Activated naive CD8-positive, alpha-beta T cell treated with anti-CD3 and anti-CD28 coated beads for 36 hours (primary cell): ENCODE measurements at regions not wholly inside any gene's neighbourhood (a gene's known extent, or its start where the extent isn't known, plus 50 kb on each side); places are given as distances from the start of the nearest gene placed in this dataset.

Source experiments
- DNase-seq: peaks from one replicate; pipeline ENCODE4 v3.0.0; 2021
- H3K27ac Mint-ChIP-seq: one replicate; pipeline ENCODE4 v1.8.0; 2022; ENCODE audit warnings: mild to moderate bottlenecking, moderate library complexity, mixed read lengths
- H3K27me3 Mint-ChIP-seq: one replicate; pipeline ENCODE4 v1.8.0; 2022; ENCODE audit warnings: mild to moderate bottlenecking, mixed read lengths
- H3K36me3 Mint-ChIP-seq: one replicate; pipeline ENCODE4 v1.8.0; 2021; ENCODE audit warnings: mild to moderate bottlenecking, mixed read lengths
- H3K4me1 Mint-ChIP-seq: one replicate; pipeline ENCODE4 v1.8.0; 2021; ENCODE audit warnings: mixed read lengths
- H3K4me3 Mint-ChIP-seq: one replicate; pipeline ENCODE4 v1.8.0; 2022; ENCODE audit warnings: mild to moderate bottlenecking, moderate library complexity, mixed read lengths
- H3K9me3 Mint-ChIP-seq: one replicate; pipeline ENCODE4 v1.8.0; 2022; ENCODE audit warnings: mixed read lengths

DNA sequence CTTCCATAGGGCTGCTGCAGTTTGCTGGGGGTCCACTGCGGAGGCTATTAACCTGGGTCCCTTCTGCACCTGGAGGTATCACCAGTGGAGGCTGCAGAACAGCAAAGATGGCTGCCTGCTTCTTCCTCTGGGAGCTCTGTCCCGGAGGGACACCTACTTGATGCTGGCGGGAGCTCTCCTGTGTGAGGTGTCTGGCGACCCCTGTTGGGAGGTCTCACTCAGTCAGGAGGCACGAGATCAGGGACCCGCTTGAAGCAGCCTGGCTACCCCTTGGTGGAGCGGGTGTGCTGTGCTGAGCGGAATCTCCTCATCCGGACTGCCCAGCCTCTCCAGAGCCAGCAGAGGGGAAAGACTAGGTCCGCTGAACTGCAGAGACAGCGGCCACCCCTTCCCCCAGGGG lies 56.0 kb upstream of the CTXND1 start:
- Mint-ChIP-seq H3K36me3 (no peaks in the 10 kb centered on the region), H3K27me3 (peaks cover 32% of the 10 kb centered on the region), H3K27ac (no peak overlapping the region), H3K4me3 (no peak overlapping the region), H3K4me1 (no peaks in the 10 kb centered on the region), H3K9me3 (peaks cover 3% of the 10 kb centered on the region)
- no peak for DNase-seq

DNA sequence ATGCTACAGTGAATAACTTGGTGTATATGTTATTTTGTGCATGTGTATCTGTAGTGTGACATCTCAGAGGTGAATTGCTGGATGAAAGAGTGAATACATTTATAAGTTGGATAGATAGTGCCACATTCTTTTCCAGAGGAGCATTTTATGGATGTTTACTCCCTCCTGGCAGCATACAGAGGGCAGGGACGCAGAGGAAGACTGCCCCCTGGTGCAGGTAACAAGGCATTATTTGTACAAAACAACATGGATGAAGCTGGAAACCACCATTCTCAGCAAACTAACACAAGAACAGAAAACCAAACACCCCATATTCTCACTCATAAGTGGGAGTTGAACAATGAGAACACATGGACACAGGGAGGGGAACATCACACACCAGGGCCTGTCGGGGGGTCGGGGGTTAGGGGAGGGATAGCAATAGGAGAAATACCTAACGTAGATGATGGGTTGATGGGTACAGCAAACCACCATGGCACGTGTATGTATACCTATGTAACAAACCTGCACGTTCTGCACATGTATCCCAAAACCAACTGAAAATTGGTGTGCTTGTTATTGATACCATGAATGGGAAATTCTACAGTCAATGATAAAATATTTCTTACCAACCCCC lies 57.9 kb upstream of the CTXND1 start:
- Mint-ChIP-seq H3K9me3 (no peaks in the 10 kb centered on the region), H3K4me1 (no peaks in the 10 kb centered on the region), H3K27ac (no peak overlapping the region), H3K4me3 (no peak overlapping the region), H3K36me3 (no peaks in the 10 kb centered on the region), H3K27me3 (peaks cover 32% of the 10 kb centered on the region)
- DNase-seq: no peak

DNA sequence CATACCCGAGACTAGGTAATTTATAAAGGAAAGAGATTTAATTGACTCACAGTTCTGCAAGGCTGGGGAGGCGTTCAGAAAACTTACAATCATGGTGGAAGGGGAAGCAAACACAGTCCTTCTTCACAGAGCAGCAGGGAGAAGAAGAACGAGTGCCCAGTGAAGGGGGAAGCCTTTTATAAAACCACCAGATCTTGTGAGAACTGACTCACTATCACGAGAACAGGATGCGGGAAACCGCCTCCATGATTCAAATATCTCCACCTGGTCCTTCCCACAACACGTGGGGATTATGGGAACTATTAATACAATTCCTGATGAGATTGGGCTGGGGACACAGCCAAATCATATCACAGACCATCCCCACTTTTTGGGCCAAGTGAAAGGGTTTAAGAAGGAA lies 58.8 kb upstream of the CTXND1 start:
- Mint-ChIP-seq H3K4me3 (no peak overlapping the region), H3K36me3 (no peaks in the 10 kb centered on the region), H3K9me3 (no peaks in the 10 kb centered on the region), H3K4me1 (no peaks in the 10 kb centered on the region), H3K27ac (no peak overlapping the region), H3K27me3 (peaks cover 41% of the 10 kb centered on the region)
- no peak for DNase-seq

DNA sequence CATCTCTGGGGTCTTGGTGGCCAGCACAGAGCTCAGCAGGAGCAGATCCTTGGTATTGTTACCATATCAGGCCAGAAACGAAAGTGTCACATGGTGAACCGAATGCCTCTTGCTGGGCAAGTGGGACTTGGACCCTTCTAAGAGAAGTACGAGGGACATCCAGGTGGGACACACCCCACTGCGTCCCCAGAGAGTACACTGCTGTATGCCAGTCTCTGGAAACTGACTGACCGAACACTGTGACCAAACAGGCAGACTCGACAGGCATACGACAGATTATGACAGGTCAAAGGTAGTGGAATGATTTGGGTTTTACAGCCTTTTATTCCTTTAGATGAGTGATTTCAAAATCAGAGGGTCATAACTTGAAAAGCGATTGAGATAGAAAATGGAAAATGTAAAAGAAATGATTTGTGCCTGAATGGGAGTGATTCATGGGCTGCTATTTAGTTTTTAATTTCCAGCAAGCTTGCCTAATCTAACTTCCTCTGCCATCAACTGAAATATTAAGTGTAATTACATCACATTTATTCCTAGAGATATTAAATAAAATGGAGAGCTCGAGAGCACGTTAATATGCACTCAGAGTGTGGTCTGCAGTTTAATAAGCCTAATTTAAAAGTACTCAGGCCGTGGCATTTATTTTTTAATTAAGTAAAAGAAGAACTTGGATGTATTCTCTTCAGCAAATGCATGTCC lies 63.4 kb upstream of the CTXND1 start:
- Mint-ChIP-seq H3K27ac (no peak overlapping the region), H3K9me3 (no peaks in the 10 kb centered on the region), H3K27me3 (peaks cover 34% of the 10 kb centered on the region), H3K4me1 (no peaks in the 10 kb centered on the region), H3K36me3 (no peaks in the 10 kb centered on the region), H3K4me3 (no peak overlapping the region)
- no peak for DNase-seq

DNA sequence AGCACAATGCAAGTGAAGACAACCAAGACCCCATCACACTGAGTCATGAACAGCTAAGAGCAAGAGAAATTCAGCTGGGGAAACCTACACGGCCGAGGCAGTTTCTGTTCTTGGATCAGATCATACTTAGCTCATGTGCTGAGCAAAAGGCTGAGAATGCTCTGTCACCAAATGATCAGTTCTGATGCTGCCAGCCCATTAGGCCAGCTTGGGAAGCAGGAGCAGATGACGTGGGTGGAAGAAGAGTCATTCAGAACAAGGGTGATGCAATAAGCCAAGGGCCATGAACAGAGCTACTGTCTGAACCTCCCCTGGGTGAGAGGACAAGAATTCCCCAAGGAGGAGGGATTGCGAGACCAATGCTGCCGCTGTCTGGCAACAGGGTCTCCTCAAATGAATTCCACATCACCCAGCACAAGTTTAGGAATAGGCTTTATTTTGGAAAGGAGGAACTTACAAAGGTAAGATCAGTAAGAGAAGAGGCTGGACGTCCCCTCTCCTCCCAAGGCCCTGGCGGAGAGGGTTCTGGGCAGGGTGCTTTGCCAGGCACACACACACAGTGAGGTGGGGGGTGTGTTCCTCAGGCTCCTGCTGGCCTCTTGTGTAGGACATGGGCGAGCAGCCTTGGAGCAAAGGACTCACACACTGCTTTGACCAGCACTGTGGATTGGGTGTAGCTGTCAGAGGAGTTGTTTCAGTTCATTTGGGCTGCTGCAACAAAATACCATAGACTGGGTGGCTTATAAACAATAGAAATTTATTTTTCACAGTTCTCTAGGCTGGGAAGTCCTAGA lies 65.6 kb upstream of the CTXND1 start:
- Mint-ChIP-seq H3K27ac (no peak overlapping the region), H3K27me3 (peaks cover 42% of the 10 kb centered on the region), H3K36me3 (no peaks in the 10 kb centered on the region), H3K4me1 (no peaks in the 10 kb centered on the region), H3K9me3 (no peaks in the 10 kb centered on the region), H3K4me3 (no peak overlapping the region)
- no peak for DNase-seq

DNA sequence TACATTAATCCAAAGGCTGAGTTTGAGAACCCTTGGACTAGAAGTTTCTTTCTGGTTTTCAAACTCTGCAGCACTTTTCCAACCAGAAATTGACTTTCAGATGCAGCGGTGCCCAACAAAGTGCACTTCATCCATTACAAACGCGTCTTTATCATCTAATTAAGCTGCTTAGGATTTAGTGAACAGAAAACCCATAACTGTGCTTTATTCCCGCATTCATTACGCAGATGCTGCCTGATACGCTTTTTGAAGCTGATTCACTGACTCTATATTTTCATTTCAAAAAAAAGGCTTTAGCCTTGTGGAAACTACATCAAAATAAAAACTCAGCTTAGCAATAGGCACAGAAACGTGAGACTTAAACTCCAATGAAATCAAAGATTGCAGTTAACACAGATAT lies 69.8 kb upstream of the CTXND1 start:
- no peak for DNase-seq
- Mint-ChIP-seq H3K36me3 (no peaks in the 10 kb centered on the region), H3K9me3 (peaks cover 1% of the 10 kb centered on the region), H3K4me3 (no peak overlapping the region), H3K4me1 (no peaks in the 10 kb centered on the region), H3K27ac (no peak overlapping the region), H3K27me3 (peaks cover 20% of the 10 kb centered on the region)

DNA sequence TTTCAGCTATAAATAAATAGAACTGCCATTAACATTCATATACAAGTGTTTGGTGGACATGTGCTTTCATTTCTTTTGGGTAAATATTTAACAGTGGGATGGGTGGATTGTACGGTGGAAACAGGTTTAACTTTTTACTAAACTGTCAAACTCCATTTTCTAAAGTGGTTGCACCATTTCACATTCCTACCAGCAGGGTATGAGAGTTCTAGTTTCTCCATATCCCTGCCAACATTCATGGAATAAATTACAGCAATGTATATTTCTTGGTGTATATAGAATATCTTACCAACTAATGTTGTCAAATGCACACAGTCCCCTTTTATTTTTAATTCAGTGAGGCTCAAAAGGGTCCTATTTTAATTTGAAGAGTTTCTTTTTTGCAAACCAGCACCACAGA lies 71.3 kb upstream of the CTXND1 start:
- Mint-ChIP-seq H3K27me3 (peaks cover 23% of the 10 kb centered on the region), H3K27ac (no peak overlapping the region), H3K4me3 (no peak overlapping the region), H3K4me1 (no peaks in the 10 kb centered on the region), H3K36me3 (no peaks in the 10 kb centered on the region), H3K9me3 (peaks cover 3% of the 10 kb centered on the region)
- DNase-seq: no peak

DNA sequence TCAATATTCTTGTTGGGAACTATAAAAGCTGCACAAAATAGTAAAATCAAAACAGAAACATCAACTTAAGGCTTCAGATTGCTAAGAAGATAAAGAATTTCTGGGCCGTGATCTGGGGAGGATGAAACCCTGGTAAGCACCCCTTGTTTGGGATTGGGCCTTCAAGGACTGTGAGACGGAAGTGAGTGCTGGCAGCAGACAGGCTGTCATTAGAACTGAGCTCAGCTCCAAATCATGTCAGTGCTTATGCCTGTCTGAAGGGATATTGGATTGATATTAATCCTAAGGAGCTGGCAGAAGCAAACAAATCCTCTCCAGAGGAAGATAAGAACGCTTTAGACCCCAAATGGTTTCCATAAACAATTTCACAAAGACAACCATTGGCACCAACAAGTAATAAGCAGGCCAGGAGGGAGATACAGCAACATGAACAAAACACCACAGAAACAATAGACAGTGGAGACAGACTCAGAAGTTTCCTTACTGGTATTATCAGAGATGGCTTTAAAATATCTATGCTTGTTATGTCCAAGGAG lies 72.6 kb upstream of the CTXND1 start:
- Mint-ChIP-seq H3K4me3 (no peak overlapping the region), H3K4me1 (no peaks in the 10 kb centered on the region), H3K9me3 (peaks cover 3% of the 10 kb centered on the region), H3K27ac (no peak overlapping the region), H3K36me3 (no peaks in the 10 kb centered on the region), H3K27me3 (peaks cover 28% of the 10 kb centered on the region)
- no peak for DNase-seq

DNA sequence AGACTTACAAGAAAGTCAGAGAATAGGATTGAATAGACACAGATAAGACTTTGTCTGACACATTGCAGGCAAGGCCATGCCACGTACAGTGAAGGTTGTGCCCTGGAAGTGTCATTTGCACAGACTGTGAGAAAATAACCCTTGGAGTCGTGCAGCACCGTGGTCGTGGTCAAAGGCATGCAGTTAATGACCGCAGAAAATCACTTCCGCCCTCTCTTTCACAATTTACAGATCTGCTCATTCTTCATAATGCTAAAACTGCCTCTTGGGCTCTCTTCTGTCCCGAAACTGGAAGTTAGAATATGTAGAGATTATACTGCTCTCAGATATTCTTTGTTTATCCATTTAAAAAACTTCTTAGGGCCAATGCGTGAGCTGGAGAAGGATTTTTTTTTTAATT lies 73.2 kb upstream of the CTXND1 start:
- Mint-ChIP-seq H3K27me3 (peaks cover 24% of the 10 kb centered on the region), H3K4me3 (no peak overlapping the region), H3K4me1 (no peaks in the 10 kb centered on the region), H3K9me3 (peaks cover 3% of the 10 kb centered on the region), H3K27ac (no peak overlapping the region), H3K36me3 (no peaks in the 10 kb centered on the region)
- no peak for DNase-seq

DNA sequence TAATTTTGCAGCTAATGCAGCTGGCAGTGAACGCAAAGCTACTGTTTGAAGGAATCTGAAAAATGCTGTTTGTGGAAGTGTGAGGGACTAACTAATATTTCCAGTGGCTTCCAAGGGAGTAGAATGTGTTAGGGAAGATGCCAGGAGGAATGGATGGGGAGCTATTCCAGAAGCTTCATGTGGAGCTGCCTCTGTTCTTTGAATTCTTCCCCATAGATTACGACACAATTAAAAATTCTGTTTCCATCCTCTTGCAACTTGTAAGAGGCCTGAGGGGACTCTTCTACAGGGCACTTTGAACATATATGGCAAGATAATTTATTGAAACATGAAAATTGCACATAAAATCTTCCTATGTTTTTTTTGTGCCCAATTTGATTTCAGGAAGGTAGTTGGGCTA lies 74.3 kb upstream of the CTXND1 start:
- Mint-ChIP-seq H3K27me3 (peaks cover 19% of the 10 kb centered on the region), H3K9me3 (peaks cover 3% of the 10 kb centered on the region), H3K4me3 (no peak overlapping the region), H3K4me1 (no peaks in the 10 kb centered on the region), H3K36me3 (no peaks in the 10 kb centered on the region), H3K27ac (no peak overlapping the region)
- DNase-seq: no peak

DNA sequence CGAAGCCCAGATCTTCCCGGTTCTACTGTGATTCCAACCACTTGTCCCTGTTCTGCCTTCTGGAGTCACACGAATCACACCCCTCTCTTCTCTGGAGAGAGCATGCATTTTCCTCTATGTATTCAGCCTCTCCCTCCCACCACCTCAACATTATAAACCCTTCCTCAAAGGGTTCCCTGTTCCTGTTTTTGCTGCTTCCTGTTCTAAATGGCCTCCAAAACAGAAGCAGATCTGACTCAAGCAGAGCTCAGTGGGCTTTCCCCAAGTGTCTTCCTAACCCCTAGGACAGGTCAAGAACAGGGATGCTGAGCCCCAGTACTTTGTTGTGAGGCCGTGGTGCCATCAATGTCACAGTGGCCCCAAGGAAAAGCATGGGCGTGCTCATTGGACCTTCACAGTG lies 75.7 kb upstream of the ARNT2 start:
- Mint-ChIP-seq H3K4me1 (no peaks in the 10 kb centered on the region), H3K4me3 (no peak overlapping the region), H3K27me3 (peaks cover 9% of the 10 kb centered on the region), H3K36me3 (no peaks in the 10 kb centered on the region), H3K9me3 (peaks cover 3% of the 10 kb centered on the region), H3K27ac (no peak overlapping the region)
- no peak for DNase-seq

DNA sequence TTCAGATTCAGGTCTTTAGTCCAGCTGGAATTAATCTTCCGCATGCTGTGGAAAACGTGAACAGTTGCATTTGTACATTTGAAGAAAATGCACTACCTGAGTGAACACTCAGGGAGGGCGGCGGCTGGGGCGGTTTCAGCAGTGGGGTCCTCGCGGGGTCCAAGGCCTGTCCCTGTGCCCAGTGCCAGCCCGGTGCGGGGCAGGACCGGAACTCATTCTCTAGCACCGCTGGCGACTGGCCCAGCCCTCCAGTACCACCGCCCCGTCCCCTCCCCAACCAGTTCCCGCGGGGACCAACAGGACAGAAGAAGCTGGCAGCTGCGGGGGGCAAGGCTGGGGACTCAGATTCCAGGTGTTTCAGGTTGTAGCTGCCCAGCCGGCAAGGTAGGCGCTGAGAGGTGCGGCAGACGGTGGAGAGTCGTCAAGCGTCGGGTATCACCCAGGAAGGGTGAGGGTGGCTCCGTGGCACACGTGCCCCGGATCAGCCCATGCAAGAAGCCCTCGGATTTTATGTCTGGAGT lies 72.2 kb upstream of the ARNT2 start:
- Mint-ChIP-seq H3K9me3 (peaks cover 2% of the 10 kb centered on the region), H3K27me3 (peaks cover 16% of the 10 kb centered on the region), H3K4me3 (no peak overlapping the region), H3K4me1 (no peaks in the 10 kb centered on the region), H3K36me3 (no peaks in the 10 kb centered on the region), H3K27ac (no peak overlapping the region)
- DNase-seq: no peak

DNA sequence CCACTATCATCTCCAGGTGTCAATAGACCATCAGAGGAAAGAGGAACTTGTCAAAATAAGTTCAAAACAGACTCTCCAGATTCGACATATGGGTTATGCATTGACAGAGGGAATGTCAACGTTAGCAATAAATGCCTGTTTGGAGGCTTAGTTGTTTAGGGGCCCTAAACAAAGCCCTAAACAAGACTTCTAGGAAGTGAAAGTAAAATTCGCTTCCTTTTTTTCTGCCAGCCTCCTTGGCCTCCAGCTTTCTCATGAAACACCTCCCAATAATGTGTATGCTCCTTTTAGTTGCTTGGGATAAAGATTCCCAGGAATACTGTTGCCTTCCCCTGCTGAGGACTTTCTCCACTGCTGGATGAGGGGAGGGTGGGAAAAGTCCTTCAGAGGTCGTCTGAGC lies 70.9 kb upstream of the ARNT2 start:
- Mint-ChIP-seq H3K4me1 (no peaks in the 10 kb centered on the region), H3K9me3 (no peaks in the 10 kb centered on the region), H3K27me3 (peaks cover 11% of the 10 kb centered on the region), H3K4me3 (no peak overlapping the region), H3K36me3 (no peaks in the 10 kb centered on the region), H3K27ac (no peak overlapping the region)
- no peak for DNase-seq

DNA sequence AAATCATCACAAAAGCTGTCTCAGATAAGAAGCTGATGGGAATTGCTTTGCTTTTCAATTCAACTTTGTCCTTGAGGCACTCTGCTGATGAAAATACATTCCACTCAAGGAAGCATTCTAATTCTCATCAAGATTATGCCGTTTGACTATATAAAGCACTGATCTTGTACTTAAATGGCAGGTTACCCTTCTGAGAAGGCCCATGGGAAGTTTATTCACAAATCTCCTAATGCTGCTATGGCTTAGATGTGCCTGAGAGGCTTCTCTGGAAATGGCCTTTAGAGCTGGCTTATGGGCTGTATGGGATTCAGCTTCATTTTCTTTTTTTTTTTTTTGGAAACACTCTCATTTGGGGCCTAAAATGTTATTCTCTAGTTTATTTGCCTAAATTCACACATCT lies 69.7 kb upstream of the ARNT2 start:
- Mint-ChIP-seq H3K27me3 (peaks cover 10% of the 10 kb centered on the region), H3K4me3 (no peak overlapping the region), H3K9me3 (no peaks in the 10 kb centered on the region), H3K27ac (no peak overlapping the region), H3K36me3 (no peaks in the 10 kb centered on the region), H3K4me1 (no peaks in the 10 kb centered on the region)
- DNase-seq: no peak

DNA sequence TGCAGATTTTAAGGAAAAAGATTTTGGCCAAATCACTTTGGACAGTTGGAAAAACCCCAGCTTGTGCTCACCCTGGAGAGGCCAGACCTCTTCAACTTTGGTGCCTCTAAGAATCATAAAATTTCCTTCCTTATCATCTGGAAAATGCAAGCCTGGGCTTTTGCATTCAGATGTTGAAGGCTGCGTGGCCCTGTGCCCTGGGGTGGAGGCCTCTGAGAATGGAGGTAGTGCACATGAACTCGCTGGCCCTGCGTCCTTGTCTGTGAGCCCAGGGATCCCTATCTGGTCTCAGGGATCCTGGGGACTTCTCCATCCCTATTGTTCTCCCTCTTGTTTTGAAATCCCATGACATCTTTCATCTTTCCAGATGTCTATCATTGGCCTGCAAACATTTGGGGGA lies 64.6 kb upstream of the ARNT2 start:
- Mint-ChIP-seq H3K36me3 (no peaks in the 10 kb centered on the region), H3K27ac (no peak overlapping the region), H3K9me3 (no peaks in the 10 kb centered on the region), H3K4me3 (no peak overlapping the region), H3K4me1 (no peaks in the 10 kb centered on the region), H3K27me3 (peaks cover 40% of the 10 kb centered on the region)
- no peak for DNase-seq
